H1 (cell line): ENCODE measurements at regions not wholly inside any gene's neighbourhood (a gene's known extent, or its start where the extent isn't known, plus 50 kb on each side); places are given as distances from the start of the nearest gene placed in this dataset.

ENCODE experiments used
- EZH2 ChIP-seq: fragments of 200-600 bp; sonication (generic); IDR thresholded peaks from 2 replicates; pipeline ENCODE4 v1.7.1; 2012; ENCODE audit warnings: low read depth, mild to moderate bottlenecking, moderate library complexity, low read length, inconsistent platforms; ENCODE audit not compliant: severe bottlenecking
- HDAC6 ChIP-seq: IDR thresholded peaks from one replicate; pipeline ENCODE4 v1.7.1; 2012; ENCODE audit warnings: low read depth, mild to moderate bottlenecking, inconsistent platforms, low read length, moderate library complexity
- JUND ChIP-seq: IDR thresholded peaks from 2 replicates; pipeline ENCODE4 v1.6.1; 2011; ENCODE audit warnings: mild to moderate bottlenecking, improper control_type of control experiment, low read length
- POLR2A ChIP-seq, 2 experiments: IDR thresholded peaks; 1 replicate in 1 of 2; 2 replicates in 1 of 2; pipeline ENCODE4 v1.6.1; 2011; ENCODE audit warnings: low read depth in 2 of 2, low read length in 2 of 2, mild to moderate bottlenecking in 2 of 2; ENCODE audit errors: control extremely low read depth in 1 of 2
- POLR2AphosphoS5 ChIP-seq: IDR thresholded peaks from 2 replicates; pipeline ENCODE4 v1.6.1; 2011; ENCODE audit warnings: low read depth, low read length
- RAD21 ChIP-seq, 2 experiments: IDR thresholded peaks in 1 of 2; conservative IDR thresholded peaks in 1 of 2; 2 replicates each; pipeline ENCODE4 v1.6.1; 2011; ENCODE audit warnings: low read depth in 2 of 2, low read length in 2 of 2, improper control_type of control experiment in 1 of 2, inconsistent platforms in 1 of 2, mild to moderate bottlenecking in 1 of 2, moderate library complexity in 1 of 2
- TBP ChIP-seq: IDR thresholded peaks from 2 replicates; pipeline ENCODE4 v1.6.1; 2011; ENCODE audit warnings: low read depth, low read length, improper control_type of control experiment
- TEAD4 ChIP-seq: IDR thresholded peaks from 2 replicates; pipeline ENCODE4 v1.6.1; 2012; ENCODE audit warnings: low read depth, low read length, inconsistent platforms, mixed read lengths
- TF ChIP-seq, protein P1 (sequence below): IDR thresholded peaks from 2 replicates; pipeline ENCODE4 v1.6.1; 2012; ENCODE audit warnings: low read length, inconsistent platforms
- TF ChIP-seq, protein P2 (sequence below), 3 experiments: IDR thresholded peaks; 1 replicate in 2 of 3; 2 replicates in 1 of 3; pipeline versions ENCODE4 v1.5.1 to v1.6.1; 2011; ENCODE audit warnings: low read length in 3 of 3, mild to moderate bottlenecking in 3 of 3, inconsistent platforms in 2 of 3, low read depth in 1 of 3, moderate library complexity in 1 of 3; ENCODE audit not compliant: insufficient read depth in 1 of 3; ENCODE audit errors: control extremely low read depth in 1 of 3
- TF ChIP-seq, protein P3 (sequence below): IDR thresholded peaks from 2 replicates; pipeline ENCODE4 v1.6.1; 2012; ENCODE audit warnings: inconsistent platforms

DNA sequence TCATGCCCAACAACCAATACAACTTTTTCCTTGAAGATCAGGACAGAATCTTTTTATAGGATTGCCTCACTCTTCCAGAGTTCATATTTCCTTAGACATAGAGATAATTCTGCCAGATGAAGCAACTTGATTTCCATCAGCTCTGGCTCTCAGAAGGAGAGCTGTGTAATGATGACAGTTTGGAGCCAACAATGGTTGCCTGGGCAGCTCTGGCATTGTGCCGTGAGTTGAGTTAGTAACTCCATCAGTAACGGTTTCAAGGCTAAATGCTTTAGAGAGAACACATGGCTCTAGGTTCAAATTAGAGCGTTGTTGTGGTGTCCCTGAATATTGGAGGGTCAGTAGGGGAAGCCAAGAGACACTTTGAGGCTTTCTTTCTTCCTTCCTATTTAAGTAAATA is 501.7 kb upstream of the SEL1L start:
- TF ChIP-seq, protein P1, sequence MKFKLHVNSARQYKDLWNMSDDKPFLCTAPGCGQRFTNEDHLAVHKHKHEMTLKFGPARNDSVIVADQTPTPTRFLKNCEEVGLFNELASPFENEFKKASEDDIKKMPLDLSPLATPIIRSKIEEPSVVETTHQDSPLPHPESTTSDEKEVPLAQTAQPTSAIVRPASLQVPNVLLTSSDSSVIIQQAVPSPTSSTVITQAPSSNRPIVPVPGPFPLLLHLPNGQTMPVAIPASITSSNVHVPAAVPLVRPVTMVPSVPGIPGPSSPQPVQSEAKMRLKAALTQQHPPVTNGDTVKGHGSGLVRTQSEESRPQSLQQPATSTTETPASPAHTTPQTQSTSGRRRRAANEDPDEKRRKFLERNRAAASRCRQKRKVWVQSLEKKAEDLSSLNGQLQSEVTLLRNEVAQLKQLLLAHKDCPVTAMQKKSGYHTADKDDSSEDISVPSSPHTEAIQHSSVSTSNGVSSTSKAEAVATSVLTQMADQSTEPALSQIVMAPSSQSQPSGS, result no peak
- TF ChIP-seq POLR2AphosphoS5 (no peak), TBP (no peak), TEAD4 (no peak), JUND (no peak), HDAC6 (no peak), EZH2 (no peak), RAD21 (IDR thresholded peaks at IDR 0.05 in 1 of 2, conservative IDR thresholded peaks at IDR 0.05 in 1 of 2; ENCODE audit: low read depth in 2 of 2, low read length in 2 of 2) (no peak), POLR2A (IDR thresholded peaks at IDR 0.05; ENCODE audit: control extremely low read depth in 1 of 2, low read depth in 2 of 2, low read length in 2 of 2) (no peak)
- TF ChIP-seq, protein P2, sequence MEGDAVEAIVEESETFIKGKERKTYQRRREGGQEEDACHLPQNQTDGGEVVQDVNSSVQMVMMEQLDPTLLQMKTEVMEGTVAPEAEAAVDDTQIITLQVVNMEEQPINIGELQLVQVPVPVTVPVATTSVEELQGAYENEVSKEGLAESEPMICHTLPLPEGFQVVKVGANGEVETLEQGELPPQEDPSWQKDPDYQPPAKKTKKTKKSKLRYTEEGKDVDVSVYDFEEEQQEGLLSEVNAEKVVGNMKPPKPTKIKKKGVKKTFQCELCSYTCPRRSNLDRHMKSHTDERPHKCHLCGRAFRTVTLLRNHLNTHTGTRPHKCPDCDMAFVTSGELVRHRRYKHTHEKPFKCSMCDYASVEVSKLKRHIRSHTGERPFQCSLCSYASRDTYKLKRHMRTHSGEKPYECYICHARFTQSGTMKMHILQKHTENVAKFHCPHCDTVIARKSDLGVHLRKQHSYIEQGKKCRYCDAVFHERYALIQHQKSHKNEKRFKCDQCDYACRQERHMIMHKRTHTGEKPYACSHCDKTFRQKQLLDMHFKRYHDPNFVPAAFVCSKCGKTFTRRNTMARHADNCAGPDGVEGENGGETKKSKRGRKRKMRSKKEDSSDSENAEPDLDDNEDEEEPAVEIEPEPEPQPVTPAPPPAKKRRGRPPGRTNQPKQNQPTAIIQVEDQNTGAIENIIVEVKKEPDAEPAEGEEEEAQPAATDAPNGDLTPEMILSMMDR (IDR thresholded peaks at IDR 0.05; ENCODE audit: control extremely low read depth in 1 of 3, insufficient read depth in 1 of 3, low read depth in 1 of 3, low read length in 3 of 3), result no peak
- TF ChIP-seq, protein P3, sequence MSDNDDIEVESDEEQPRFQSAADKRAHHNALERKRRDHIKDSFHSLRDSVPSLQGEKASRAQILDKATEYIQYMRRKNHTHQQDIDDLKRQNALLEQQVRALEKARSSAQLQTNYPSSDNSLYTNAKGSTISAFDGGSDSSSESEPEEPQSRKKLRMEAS, result no peak
